Caco-2 (cell line): ENCODE measurements at regions not wholly inside any gene's neighbourhood (a gene's known extent, or its start where the extent isn't known, plus 50 kb on each side); places are given as distances from the start of the nearest gene placed in this dataset.

Source experiments
- BruUV-seq: library from RNA; stranded (reverse); fragments of 400-500 nt; replicated peaks from 2 replicates; lab custom pipeline; 2021; lab: Mats Ljungman, UMichigan
- CTCF ChIA-PET: fragments of 300-600 bp; sonication (Branson Sonifier 250); formaldehyde crosslinking; loops from one replicate; lab custom pipeline; 2022; ENCODE audit warnings: antibody characterized with exemption; lab: Charles Lee
- POLR2A ChIA-PET: fragments of 300-600 bp; sonication (Branson Sonifier 250); formaldehyde crosslinking; loops from one replicate; lab custom pipeline; 2022; ENCODE audit warnings: antibody characterized with exemption; lab: Charles Lee
- DNase-seq, 2 experiments: peaks; one replicate each; pipeline versions ENCODE4 v3.0.0 to v3.0.0-alpha.2; 2020 to 2022
- H3K27me3 ChIP-seq: replicated peaks from 2 replicates; pipeline ENCODE4 v1.6.0; 2011; ENCODE audit warnings: low read length; ENCODE audit not compliant: control insufficient read depth, insufficient read depth
- H3K36me3 ChIP-seq: 2 replicates; pipeline ENCODE4 v1.5.1; 2011; ENCODE audit warnings: low read length; ENCODE audit not compliant: control insufficient read depth, insufficient read depth
- H3K4me1 ChIP-seq: fragments of 250-450 bp; sonication (Bioruptor Pico); 2 replicates; pipeline ENCODE4 v1.5.1; 2020; ENCODE audit warnings: mild to moderate bottlenecking
- H3K4me3 ChIP-seq: 2 replicates; pipeline ENCODE4 v1.5.1; 2011; ENCODE audit warnings: low read depth, mild to moderate bottlenecking, control low read depth, low read length
- H3K9me3 ChIP-seq: fragments of 250-450 bp; sonication (Bioruptor Pico); 2 replicates; pipeline ENCODE4 v1.5.1; 2020; ENCODE audit warnings: mild to moderate bottlenecking, moderate library complexity
- H3K27ac Mint-ChIP-seq: one replicate; pipeline ENCODE4 v1.8.0; 2022; ENCODE audit warnings: mixed read lengths; ENCODE audit not compliant: unreplicated experiment
- H3K27me3 Mint-ChIP-seq: one replicate; pipeline ENCODE4 v1.8.0; 2022; ENCODE audit warnings: mixed read lengths; ENCODE audit not compliant: insufficient read depth, unreplicated experiment
- H3K36me3 Mint-ChIP-seq: one replicate; pipeline ENCODE4 v1.8.0; 2022; ENCODE audit warnings: mild to moderate bottlenecking, mixed read lengths; ENCODE audit not compliant: insufficient read depth, unreplicated experiment
- H3K4me1 Mint-ChIP-seq: one replicate; pipeline ENCODE4 v1.8.0; 2022; ENCODE audit warnings: low read depth, mixed read lengths; ENCODE audit not compliant: unreplicated experiment
- H3K4me3 Mint-ChIP-seq: one replicate; pipeline ENCODE4 v1.8.0; 2022; ENCODE audit warnings: mild to moderate bottlenecking, moderate library complexity, mixed read lengths; ENCODE audit not compliant: unreplicated experiment
- H3K9me3 Mint-ChIP-seq: one replicate; pipeline ENCODE4 v1.8.0; 2022; ENCODE audit warnings: mixed read lengths; ENCODE audit not compliant: unreplicated experiment
- intact Hi-C: fragments of 100-400 bp; cut with micrococcal nuclease; formaldehyde crosslinking; loops from one replicate; pipeline ENCODE4 v1.10.0; 2022; ENCODE audit not compliant: unreplicated experiment
- TF ChIP-seq, protein P1 (sequence below), 2 experiments: fragments of 200-600 bp in 1 of 2; IDR thresholded peaks; 1 replicate in 1 of 2; 2 replicates in 1 of 2; pipeline versions ENCODE4 v1.5.1 to v1.8.0; 2011 to 2022; ENCODE audit warnings: antibody characterized with exemption in 1 of 2, control low read depth in 1 of 2, inconsistent platforms in 1 of 2, low read depth in 1 of 2, low read length in 1 of 2, mild to moderate bottlenecking in 1 of 2, moderate library complexity in 1 of 2; ENCODE audit not compliant: insufficient read depth in 1 of 2, severe bottlenecking in 1 of 2, unreplicated experiment in 1 of 2

GRCh38 chr18:61989138-61989537 lies 96.3 kb upstream of the RNF152 start:
- no peaks in the 10 kb centered on the region for H3K36me3 ChIP-seq
- Mint-ChIP-seq H3K9me3 (no peaks in the 10 kb centered on the region), H3K4me3 (no peak overlapping the region), H3K27ac (no peak overlapping the region), H3K27me3 (no peaks in the 10 kb centered on the region), H3K4me1 (peaks cover 5% of the 10 kb centered on the region), H3K36me3 (no peaks in the 10 kb centered on the region)
- H3K4me1 ChIP-seq: no peaks in the 10 kb centered on the region
- no peak overlapping the region for H3K4me3 ChIP-seq
- DNase-seq: no peak
- no peaks in the 10 kb centered on the region for H3K27me3 ChIP-seq
- TF ChIP-seq, protein P1, sequence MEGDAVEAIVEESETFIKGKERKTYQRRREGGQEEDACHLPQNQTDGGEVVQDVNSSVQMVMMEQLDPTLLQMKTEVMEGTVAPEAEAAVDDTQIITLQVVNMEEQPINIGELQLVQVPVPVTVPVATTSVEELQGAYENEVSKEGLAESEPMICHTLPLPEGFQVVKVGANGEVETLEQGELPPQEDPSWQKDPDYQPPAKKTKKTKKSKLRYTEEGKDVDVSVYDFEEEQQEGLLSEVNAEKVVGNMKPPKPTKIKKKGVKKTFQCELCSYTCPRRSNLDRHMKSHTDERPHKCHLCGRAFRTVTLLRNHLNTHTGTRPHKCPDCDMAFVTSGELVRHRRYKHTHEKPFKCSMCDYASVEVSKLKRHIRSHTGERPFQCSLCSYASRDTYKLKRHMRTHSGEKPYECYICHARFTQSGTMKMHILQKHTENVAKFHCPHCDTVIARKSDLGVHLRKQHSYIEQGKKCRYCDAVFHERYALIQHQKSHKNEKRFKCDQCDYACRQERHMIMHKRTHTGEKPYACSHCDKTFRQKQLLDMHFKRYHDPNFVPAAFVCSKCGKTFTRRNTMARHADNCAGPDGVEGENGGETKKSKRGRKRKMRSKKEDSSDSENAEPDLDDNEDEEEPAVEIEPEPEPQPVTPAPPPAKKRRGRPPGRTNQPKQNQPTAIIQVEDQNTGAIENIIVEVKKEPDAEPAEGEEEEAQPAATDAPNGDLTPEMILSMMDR (IDR thresholded peaks at IDR 0.05; ENCODE audit: insufficient read depth in 1 of 2, low read depth in 1 of 2, low read length in 1 of 2, severe bottlenecking in 1 of 2, unreplicated experiment in 1 of 2): no peak
- no peaks in the 10 kb centered on the region for H3K9me3 ChIP-seq
- ChIA-PET POLR2A (no interaction called here), CTCF (no interaction called here)
- BruUV-seq: no TSS peak
- intact Hi-C loops: no loop called here

- no peaks in the 10 kb centered on the region for H3K27me3 Mint-ChIP-seq
Observed at GRCh38 chr18:61988100-61988499, 95.3 kb upstream of the RNF152 start.

DNA sequence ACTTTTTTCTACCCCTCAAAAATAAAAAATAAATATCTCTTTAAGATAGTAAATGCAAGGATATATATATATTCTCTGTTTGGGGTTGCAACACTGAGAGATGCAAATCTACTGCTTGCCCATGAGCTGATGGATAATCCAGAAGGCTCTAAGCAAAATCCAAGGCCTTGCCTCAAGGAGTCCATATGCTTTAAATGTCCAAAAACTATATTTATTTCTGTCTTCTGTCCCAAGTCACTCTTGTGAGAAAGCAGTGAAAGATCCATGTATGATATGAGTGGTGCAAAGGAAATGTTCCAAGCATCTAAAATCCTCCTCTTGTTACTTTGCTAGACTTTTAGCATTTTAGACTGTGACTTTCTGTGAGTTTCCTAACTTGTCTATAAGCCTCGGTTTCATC lies 92.9 kb upstream of the RNF152 start:
- Histone ChIP-seq H3K9me3 (no peaks in the 10 kb centered on the region), H3K36me3 (no peaks in the 10 kb centered on the region), H3K27me3 (no peaks in the 10 kb centered on the region), H3K4me3 (no peak overlapping the region), H3K4me1 (no peaks in the 10 kb centered on the region)
- Mint-ChIP-seq H3K27ac (no peak overlapping the region), H3K9me3 (no peaks in the 10 kb centered on the region), H3K4me3 (no peak overlapping the region), H3K4me1 (no peaks in the 10 kb centered on the region), H3K27me3 (no peaks in the 10 kb centered on the region), H3K36me3 (no peaks in the 10 kb centered on the region)
- POLR2A ChIA-PET: no interaction called here
- no TSS peak for BruUV-seq
- TF ChIP-seq, protein P1 (IDR thresholded peaks at IDR 0.05; ENCODE audit: insufficient read depth in 1 of 2, low read depth in 1 of 2, low read length in 1 of 2, severe bottlenecking in 1 of 2, unreplicated experiment in 1 of 2): no peak
- no peak for DNase-seq
- intact Hi-C loops: no loop called here
- CTCF ChIA-PET: no interaction called here

More at GRCh38 chr18:61988100-61988499, 95.3 kb upstream of the RNF152 start:
- Histone ChIP-seq H3K4me3 (no peak overlapping the region), H3K36me3 (no peaks in the 10 kb centered on the region), H3K4me1 (no peaks in the 10 kb centered on the region), H3K9me3 (no peaks in the 10 kb centered on the region), H3K27me3 (no peaks in the 10 kb centered on the region)
- CTCF ChIA-PET: no interaction called here
- BruUV-seq: no TSS peak
- H3K4me3 Mint-ChIP-seq: no peak overlapping the region
- H3K27ac Mint-ChIP-seq: no peak overlapping the region
- H3K9me3 Mint-ChIP-seq: no peaks in the 10 kb centered on the region
- DNase-seq: no peak
- TF ChIP-seq, protein P1 (IDR thresholded peaks at IDR 0.05; ENCODE audit: insufficient read depth in 1 of 2, low read depth in 1 of 2, low read length in 1 of 2, severe bottlenecking in 1 of 2, unreplicated experiment in 1 of 2): no peak
- POLR2A ChIA-PET: no interaction called here
- intact Hi-C loops: no loop called here
- H3K4me1 Mint-ChIP-seq: peaks cover 5% of the 10 kb centered on the region
- H3K36me3 Mint-ChIP-seq: no peaks in the 10 kb centered on the region
